Liver (tissue), 8 donors: ENCODE measurements at regions not wholly inside any gene's neighbourhood (a gene's known extent, or its start where the extent isn't known, plus 50 kb on each side); places are given as distances from the start of the nearest gene placed in this dataset.

Experiments used
- DNase-seq: peaks from one replicate; pipeline ENCODE4 v3.0.0-alpha.2; 2017; ENCODE audit warnings: low spot score
- H3K27ac ChIP-seq, 2 donors: one replicate each; pipeline ENCODE4 v1.7.0; 2013; ENCODE audit warnings: inconsistent platforms in 2 of 2, low read length in 2 of 2, control low read depth in 1 of 2, low read depth in 1 of 2, mild to moderate bottlenecking in 1 of 2
- H3K27me3 ChIP-seq, 4 donors: one replicate each; pipeline versions ENCODE4 v1.6.1 to v1.7.0; 2013; ENCODE audit warnings: low read length in 3 of 4, inconsistent platforms in 1 of 4, mild to moderate bottlenecking in 1 of 4, moderate library complexity in 1 of 4; ENCODE audit not compliant: control insufficient read depth in 4 of 4, insufficient read depth in 4 of 4
- H3K36me3 ChIP-seq, 4 donors: one replicate each; pipeline versions ENCODE4 v1.6.1 to v1.7.0; 2013; ENCODE audit warnings: low read length in 3 of 4, mild to moderate bottlenecking in 3 of 4, low read depth in 1 of 4, moderate library complexity in 1 of 4; ENCODE audit not compliant: control insufficient read depth in 4 of 4, insufficient read depth in 3 of 4
- H3K4me1 ChIP-seq, 4 donors: one replicate each; pipeline versions ENCODE4 v1.6.1 to v1.7.0; 2013; ENCODE audit warnings: low read length in 3 of 4, mild to moderate bottlenecking in 3 of 4, moderate library complexity in 1 of 4; ENCODE audit not compliant: control insufficient read depth in 4 of 4, insufficient read depth in 4 of 4
- H3K4me3 ChIP-seq, 3 donors: one replicate each; pipeline versions ENCODE4 v1.6.1 to v1.7.0; 2013; ENCODE audit warnings: low read length in 3 of 3, control low read depth in 1 of 3, low read depth in 1 of 3, mild to moderate bottlenecking in 1 of 3
- H3K9ac ChIP-seq, 2 donors: one replicate each; pipeline ENCODE4 v1.7.0; 2013; ENCODE audit warnings: low read length in 2 of 2, mild to moderate bottlenecking in 2 of 2, moderate library complexity in 2 of 2, control low read depth in 1 of 2, low read depth in 1 of 2
- H3K9me3 ChIP-seq, 4 donors: one replicate each; pipeline versions ENCODE4 v1.6.1 to v1.7.0; 2013; ENCODE audit warnings: low read length in 3 of 4; ENCODE audit not compliant: control insufficient read depth in 4 of 4
- FOXA1 ChIP-seq: IDR thresholded peaks from 2 replicates; pipeline ENCODE4 v1.6.1; 2016; ENCODE audit warnings: antibody characterized with exemption
- HNF4A ChIP-seq, 2 donors: conservative IDR thresholded peaks; 2 replicates each; pipeline ENCODE4 v1.6.1; 2016; ENCODE audit warnings: antibody characterized with exemption in 2 of 2, mild to moderate bottlenecking in 2 of 2
- JUND ChIP-seq, 2 donors: IDR thresholded peaks; 2 replicates each; pipeline ENCODE4 v1.6.1; 2016; ENCODE audit warnings: antibody characterized with exemption in 2 of 2
- NR2F2 ChIP-seq: IDR thresholded peaks from 2 replicates; pipeline ENCODE4 v1.6.1; 2016; ENCODE audit warnings: antibody characterized with exemption
- RAD21 ChIP-seq, 2 donors: IDR thresholded peaks; 2 replicates each; pipeline ENCODE4 v1.6.1; 2016; ENCODE audit warnings: antibody characterized with exemption in 2 of 2, mild to moderate bottlenecking in 2 of 2
- REST ChIP-seq: IDR thresholded peaks from 2 replicates; pipeline ENCODE4 v1.6.1; 2016; ENCODE audit warnings: antibody characterized with exemption, mild to moderate bottlenecking
- ZBTB33 ChIP-seq: IDR thresholded peaks from 2 replicates; pipeline ENCODE4 v1.6.1; 2016; ENCODE audit warnings: antibody characterized with exemption
- WGBS: extraction: QIAGEN DNeasy Blood & Tissue Kit; methylation state at CpG from one replicate; pipeline ENCODE4 v1.1.7; 2013; 5-methylcytosine and 5-hydroxymethylcytosine counted together
- TF ChIP-seq, protein P1 (sequence below): fragments of 150-350 bp; IDR thresholded peaks from 2 replicates; pipeline ENCODE4 v1.5.1; 2017; ENCODE audit warnings: improper control_type of control experiment, low read depth, low read length; ENCODE audit not compliant: missing input control
- TF ChIP-seq, protein P2 (sequence below): IDR thresholded peaks from 2 replicates; pipeline ENCODE4 v1.6.1; 2016; ENCODE audit warnings: antibody characterized with exemption
- donor health status: healthy.
- donor health status: healthy.
- donor health status: healthy.
- donor health status: healthy.
- donor health status: healthy.

- H3K4me3 ChIP-seq: no peak overlapping the region
- no peaks in the 10 kb centered on the region for H3K4me1 ChIP-seq
- peaks cover 0 to 2% (median 0%) of the 10 kb centered on the region in 4 donors for H3K27me3 ChIP-seq
- WGBS: 73% methylated on average over 3 of the region's 3 CpGs
- no peaks in the 10 kb centered on the region for H3K9me3 ChIP-seq
- no peaks in the 10 kb centered on the region for H3K36me3 ChIP-seq
- H3K9ac ChIP-seq: no peak overlapping the region
- TF ChIP-seq, protein P1, sequence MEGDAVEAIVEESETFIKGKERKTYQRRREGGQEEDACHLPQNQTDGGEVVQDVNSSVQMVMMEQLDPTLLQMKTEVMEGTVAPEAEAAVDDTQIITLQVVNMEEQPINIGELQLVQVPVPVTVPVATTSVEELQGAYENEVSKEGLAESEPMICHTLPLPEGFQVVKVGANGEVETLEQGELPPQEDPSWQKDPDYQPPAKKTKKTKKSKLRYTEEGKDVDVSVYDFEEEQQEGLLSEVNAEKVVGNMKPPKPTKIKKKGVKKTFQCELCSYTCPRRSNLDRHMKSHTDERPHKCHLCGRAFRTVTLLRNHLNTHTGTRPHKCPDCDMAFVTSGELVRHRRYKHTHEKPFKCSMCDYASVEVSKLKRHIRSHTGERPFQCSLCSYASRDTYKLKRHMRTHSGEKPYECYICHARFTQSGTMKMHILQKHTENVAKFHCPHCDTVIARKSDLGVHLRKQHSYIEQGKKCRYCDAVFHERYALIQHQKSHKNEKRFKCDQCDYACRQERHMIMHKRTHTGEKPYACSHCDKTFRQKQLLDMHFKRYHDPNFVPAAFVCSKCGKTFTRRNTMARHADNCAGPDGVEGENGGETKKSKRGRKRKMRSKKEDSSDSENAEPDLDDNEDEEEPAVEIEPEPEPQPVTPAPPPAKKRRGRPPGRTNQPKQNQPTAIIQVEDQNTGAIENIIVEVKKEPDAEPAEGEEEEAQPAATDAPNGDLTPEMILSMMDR: no peak
- TF ChIP-seq HNF4A (conservative IDR thresholded peaks at IDR 0.05) (no peak), NR2F2 (no peak), REST (no peak)
- H3K27ac ChIP-seq: no peak overlapping the region
- DNase-seq: no peak
Measured at GRCh38 chr17:13160296-13160695, 142.5 kb upstream of the ELAC2 start.

DNA sequence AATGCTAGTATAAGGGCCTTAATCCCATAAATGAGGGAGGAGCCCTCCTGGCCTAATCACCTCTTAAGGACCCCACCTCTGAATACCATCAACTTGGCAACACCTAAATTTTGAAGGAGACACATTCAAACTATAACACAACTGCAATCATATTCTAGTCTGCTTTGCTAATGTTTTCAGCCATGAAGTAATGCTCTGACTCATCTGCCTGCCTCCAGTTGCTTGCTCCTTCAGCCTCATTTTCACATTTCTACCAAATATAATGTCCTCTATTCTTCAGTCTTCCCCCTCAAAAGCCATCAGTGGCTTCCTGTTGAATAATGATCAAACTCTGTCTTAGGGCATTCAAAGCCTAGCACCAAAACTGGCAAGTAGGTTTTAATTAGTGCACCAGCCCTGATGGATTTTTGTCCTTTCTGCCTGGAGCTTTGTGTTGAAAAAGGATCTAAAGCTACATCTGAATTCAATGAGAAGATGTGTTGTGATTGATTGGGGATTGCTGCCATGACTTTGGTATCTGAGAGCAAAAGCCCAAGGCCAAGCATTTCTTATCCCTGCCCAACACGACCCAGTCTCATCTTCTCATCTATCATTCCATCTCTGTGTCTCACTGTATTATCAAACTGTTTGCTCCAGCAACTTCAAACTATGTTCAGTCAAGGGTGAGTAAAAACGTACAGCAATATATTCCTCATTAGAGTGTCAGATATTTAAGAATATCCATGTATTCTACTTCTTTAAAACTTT lies 140.8 kb upstream of the ELAC2 start:
- WGBS: 61% methylated on average over 2 of the region's 2 CpGs
- Histone ChIP-seq H3K9me3 (no peaks in the 10 kb centered on the region), H3K9ac (no peak overlapping the region), H3K27me3 (no peaks in the 10 kb centered on the region), H3K27ac (no peak overlapping the region), H3K4me1 (no peaks in the 10 kb centered on the region), H3K36me3 (no peaks in the 10 kb centered on the region), H3K4me3 (no peak overlapping the region)
- DNase-seq: no peak
- no peak for TF ChIP-seq JUND (IDR thresholded peaks at IDR 0.05)
- TF ChIP-seq, protein P2, sequence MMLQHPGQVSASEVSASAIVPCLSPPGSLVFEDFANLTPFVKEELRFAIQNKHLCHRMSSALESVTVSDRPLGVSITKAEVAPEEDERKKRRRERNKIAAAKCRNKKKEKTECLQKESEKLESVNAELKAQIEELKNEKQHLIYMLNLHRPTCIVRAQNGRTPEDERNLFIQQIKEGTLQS: no peak

GRCh38 chr17:13157656-13158055 lies 139.8 kb upstream of the ELAC2 start:
- WGBS: 78% methylated on average over 5 of the region's 5 CpGs
- Histone ChIP-seq H3K9ac (no peak overlapping the region), H3K27ac (no peak overlapping the region), H3K36me3 (no peaks in the 10 kb centered on the region), H3K9me3 (no peaks in the 10 kb centered on the region), H3K4me1 (no peaks in the 10 kb centered on the region), H3K27me3 (peaks cover 0 to 3% (median 0%) of the 10 kb centered on the region in 4 donors), H3K4me3 (no peak overlapping the region)
- DNase-seq: no peak
- TF ChIP-seq FOXA1 (no peak), ZBTB33 (no peak), RAD21 (IDR thresholded peaks at IDR 0.05) (no peak)
- TF ChIP-seq, protein P1: no peak
